NB4 (cell line): ENCODE measurements at regions not wholly inside any gene's neighbourhood (a gene's known extent, or its start where the extent isn't known, plus 50 kb on each side); places are given as distances from the start of the nearest gene placed in this dataset.

Source experiments
- DNase-seq: peaks from one replicate; pipeline ENCODE4 v3.0.0; 2010; ENCODE audit warnings: low read depth
- H3K4me3 ChIP-seq: one replicate; pipeline ENCODE4 v1.5.1; 2011; ENCODE audit warnings: mild to moderate bottlenecking, low read depth, low read length, moderate library complexity
- MYC ChIP-seq: IDR thresholded peaks from 2 replicates; pipeline ENCODE4 v1.6.1; 2011; ENCODE audit warnings: low read depth, low read length
- POLR2A ChIP-seq: IDR thresholded peaks from 2 replicates; pipeline ENCODE4 v1.6.1; 2011; ENCODE audit warnings: mild to moderate bottlenecking; ENCODE audit not compliant: insufficient read length; ENCODE audit errors: extremely low read depth
- TF ChIP-seq, protein P1 (sequence below): IDR thresholded peaks from 2 replicates; pipeline ENCODE4 v1.6.1; 2011; ENCODE audit warnings: low read depth, low read length
- TF ChIP-seq, protein P2 (sequence below): IDR thresholded peaks from one replicate; pipeline ENCODE4 v1.5.1; 2012; ENCODE audit warnings: low read depth, low read length

DNA sequence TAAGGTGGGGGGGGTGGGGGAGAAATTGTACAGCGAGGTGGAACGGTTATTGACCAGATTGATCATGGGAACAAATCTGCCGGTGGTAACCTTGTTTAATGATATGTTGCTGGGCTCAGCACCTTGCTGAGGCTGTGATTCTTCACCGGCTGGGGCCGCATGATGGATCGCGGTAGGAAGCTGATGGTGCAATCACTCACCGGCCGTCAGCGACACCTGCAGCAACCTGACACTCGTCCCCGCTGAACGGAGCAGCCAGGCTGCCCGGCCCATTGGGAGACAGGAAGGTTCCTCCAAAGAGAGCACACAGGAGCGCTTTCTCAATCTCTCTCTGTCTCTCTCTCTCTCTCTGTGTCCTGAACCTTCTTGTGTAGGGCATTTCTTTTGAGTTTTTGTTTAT, 128.5 kb upstream of the RRP15 start:
- DNase-seq, result no peak
- TF ChIP-seq MYC (no peak), POLR2A (no peak)
- TF ChIP-seq, protein P1, sequence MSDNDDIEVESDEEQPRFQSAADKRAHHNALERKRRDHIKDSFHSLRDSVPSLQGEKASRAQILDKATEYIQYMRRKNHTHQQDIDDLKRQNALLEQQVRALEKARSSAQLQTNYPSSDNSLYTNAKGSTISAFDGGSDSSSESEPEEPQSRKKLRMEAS, result no peak
- TF ChIP-seq, protein P2, sequence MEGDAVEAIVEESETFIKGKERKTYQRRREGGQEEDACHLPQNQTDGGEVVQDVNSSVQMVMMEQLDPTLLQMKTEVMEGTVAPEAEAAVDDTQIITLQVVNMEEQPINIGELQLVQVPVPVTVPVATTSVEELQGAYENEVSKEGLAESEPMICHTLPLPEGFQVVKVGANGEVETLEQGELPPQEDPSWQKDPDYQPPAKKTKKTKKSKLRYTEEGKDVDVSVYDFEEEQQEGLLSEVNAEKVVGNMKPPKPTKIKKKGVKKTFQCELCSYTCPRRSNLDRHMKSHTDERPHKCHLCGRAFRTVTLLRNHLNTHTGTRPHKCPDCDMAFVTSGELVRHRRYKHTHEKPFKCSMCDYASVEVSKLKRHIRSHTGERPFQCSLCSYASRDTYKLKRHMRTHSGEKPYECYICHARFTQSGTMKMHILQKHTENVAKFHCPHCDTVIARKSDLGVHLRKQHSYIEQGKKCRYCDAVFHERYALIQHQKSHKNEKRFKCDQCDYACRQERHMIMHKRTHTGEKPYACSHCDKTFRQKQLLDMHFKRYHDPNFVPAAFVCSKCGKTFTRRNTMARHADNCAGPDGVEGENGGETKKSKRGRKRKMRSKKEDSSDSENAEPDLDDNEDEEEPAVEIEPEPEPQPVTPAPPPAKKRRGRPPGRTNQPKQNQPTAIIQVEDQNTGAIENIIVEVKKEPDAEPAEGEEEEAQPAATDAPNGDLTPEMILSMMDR, result no peak
- no peak overlapping the region for H3K4me3 ChIP-seq

DNA sequence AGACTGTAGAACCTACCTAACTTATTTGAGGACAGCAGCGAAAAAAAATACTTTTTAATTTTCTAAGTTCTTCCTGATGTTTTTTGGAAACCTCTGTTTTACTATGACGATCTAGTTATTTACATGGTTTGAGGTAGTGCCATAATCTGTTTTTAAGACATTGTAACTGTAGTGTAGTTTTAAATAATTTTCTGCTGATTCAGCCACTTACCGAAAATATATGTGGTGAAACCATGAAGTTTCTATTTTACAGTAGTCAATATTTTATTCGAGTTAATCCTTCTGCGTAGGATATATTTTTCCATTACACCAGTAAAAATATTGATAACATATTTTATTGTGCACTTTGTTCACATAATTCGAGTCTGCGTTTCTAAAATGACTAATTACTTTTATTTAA, 121.7 kb upstream of the RRP15 start:
- no peak for TF ChIP-seq POLR2A
- TF ChIP-seq, protein P2, result no peak
- TF ChIP-seq MYC, result no peak
- TF ChIP-seq, protein P1, result no peak
- no peak for DNase-seq
- no peak overlapping the region for H3K4me3 ChIP-seq

DNA sequence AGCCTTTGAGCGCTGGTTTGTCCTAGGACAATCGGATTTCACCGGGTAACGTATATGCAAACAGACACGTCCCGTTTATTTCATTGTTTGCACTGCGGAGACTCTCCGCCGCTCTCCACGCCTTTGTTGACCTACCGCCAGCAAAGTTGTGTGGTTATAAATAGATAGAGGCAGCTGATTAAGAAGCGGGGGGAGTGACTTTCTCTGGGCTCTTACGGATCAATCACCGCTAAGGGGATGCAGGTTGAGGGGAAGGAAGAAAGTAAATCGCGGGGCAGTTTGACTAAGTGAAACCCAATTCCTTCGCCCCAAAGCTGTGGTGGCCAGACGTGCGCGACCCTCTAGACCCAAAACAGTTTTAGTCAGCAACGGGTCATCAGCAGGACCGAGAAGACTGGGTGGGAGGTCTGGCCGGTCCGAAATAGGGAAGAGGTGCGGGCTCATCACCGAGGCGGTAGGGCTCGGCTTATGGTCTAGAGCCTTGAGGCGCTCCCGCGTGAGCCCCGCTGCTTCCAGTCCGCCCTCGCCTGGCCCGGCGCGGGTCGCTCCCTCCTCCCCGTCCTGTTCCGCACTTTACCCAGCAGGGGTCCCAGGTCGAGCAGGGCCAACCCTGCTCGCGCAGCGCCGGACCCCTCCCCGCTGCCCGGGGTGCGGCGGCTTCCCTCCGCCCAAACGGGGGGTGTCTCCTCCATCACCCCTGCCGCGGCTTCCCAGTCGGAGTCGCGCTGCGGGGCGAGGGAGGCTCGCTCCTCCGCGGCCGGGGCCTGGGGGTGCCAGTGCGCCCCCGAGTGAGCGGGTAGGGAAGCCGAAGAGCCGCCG, 120.8 kb upstream of the RRP15 start:
- TF ChIP-seq MYC, result no peak
- H3K4me3 ChIP-seq, result no peak overlapping the region
- no peak for DNase-seq

DNA sequence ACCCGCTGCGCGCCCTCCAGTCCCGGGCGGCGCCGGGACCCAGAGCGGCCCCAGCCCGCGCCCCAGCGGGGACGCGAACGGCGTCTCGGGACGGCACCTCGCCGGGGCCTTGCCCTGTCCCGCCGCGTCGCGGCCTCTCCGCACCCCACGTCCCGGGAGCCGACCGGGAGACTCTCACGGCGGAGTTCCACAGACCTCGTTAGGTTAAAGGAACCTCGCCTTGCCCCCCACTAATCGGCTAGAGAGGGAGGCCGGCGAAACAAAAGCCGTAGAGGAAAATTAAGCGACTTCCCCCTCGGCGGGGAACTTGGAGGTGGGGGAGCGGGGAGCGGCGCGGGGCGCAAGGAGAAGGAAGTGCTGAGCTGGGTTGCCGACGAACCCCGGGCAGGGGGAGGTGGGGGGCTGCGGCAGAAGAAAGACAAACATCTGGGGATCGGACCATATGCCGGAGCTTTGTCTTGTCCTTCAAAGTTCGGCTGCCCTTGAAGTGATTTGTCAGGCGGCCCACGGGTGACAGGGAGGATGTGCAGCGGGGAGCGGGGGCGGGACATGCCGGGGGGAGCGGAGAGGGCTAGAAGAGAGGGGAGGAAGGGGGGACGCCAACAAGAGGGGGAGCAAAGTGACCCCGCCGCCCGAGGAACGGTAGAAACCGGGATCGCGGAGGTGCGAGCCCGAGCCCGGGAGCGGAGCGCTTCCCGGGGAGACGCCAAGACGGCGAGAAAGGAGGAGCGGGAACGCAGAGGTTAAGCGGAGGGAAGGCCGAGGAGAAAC, 120.0 kb upstream of the RRP15 start:
- DNase-seq, result no peak
- no peak overlapping the region for H3K4me3 ChIP-seq
- TF ChIP-seq POLR2A (no peak), MYC (no peak)
- TF ChIP-seq, protein P2, result no peak
- TF ChIP-seq, protein P1, result no peak

DNA sequence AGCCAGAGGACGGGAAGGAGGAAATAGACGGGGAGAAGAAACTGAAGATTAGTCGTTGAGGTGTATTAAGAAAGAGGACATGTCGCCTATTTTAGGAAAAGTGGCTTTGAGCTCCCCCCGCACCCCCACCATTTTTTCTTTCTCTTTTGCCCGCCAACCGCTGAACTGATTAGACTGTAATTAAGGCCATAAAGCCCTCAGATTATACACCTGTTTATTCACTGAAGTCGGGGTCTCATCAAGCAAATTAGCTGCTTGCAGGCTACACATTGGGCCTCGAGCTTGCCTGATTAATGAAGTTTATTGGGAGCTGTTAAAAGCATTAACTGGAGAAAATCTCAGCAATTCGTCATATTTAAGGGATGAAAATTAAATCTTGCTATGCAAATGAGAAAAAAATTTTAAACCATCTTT, 119.4 kb upstream of the RRP15 start:
- no peak overlapping the region for H3K4me3 ChIP-seq
- no peak for DNase-seq
- TF ChIP-seq, protein P2, result no peak
- TF ChIP-seq POLR2A (no peak), MYC (no peak)
- TF ChIP-seq, protein P1, result no peak

DNA sequence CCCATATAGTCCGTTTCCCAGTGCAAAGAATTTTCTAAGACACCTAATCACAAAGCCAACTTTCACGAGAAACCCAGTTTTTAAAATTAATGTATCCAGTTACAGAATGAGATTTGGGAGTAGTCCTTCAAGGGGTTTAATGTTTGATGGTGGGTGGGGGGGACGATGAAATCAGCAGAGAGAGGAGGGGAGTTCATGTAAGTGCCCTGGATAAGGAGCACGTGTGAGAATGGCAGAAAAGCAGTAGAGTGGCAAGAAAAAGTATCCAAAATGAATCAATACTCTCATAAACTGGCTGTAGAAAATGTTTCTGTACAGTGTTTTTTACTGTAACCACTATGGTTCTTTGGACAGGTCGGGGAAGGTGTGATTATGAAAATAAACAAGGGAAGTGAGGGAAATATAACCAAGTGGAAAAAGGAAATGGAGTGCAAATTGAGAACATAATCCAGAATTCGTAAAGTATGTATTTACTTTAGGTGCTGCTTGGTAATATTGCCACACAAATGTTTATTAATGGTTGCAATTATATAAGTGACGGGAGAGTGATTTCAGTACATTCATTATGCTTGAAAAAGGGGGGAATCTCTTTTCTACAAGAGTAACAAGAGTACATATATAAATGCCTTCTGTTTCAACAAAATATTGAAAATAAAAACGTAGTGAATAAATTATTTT, 118.7 kb upstream of the RRP15 start:
- H3K4me3 ChIP-seq, result no peak overlapping the region
- TF ChIP-seq, protein P2, result no peak
- TF ChIP-seq POLR2A (no peak), MYC (no peak)
- TF ChIP-seq, protein P1, result no peak
- no peak for DNase-seq
